SU-DHL-6 (cell line): ENCODE measurements at regions not wholly inside any gene's neighbourhood (a gene's known extent, or its start where the extent isn't known, plus 50 kb on each side); places are given as distances from the start of the nearest gene placed in this dataset.

Experiments used
- CTCF ChIP-seq: fragments of 200-600 bp; sonication (generic); IDR thresholded peaks from one replicate; pipeline ENCODE4 v1.5.1; 2017; ENCODE audit warnings: antibody characterized with exemption, mild to moderate bottlenecking, low read length, moderate library complexity; ENCODE audit not compliant: insufficient read depth, poor library complexity, severe bottlenecking
- EZH2phosphoT487 ChIP-seq: fragments of 200-600 bp; sonication (generic), shearing (Covaris generic); conservative IDR thresholded peaks from 2 replicates; pipeline ENCODE4 v1.6.1; 2018; ENCODE audit warnings: mild to moderate bottlenecking, antibody characterized with exemption, low read length, moderate library complexity, mixed read lengths

- no peak for TF ChIP-seq CTCF
- no peak for TF ChIP-seq EZH2phosphoT487
Measured at GRCh38 chr14:84670796-84671195, 859.1 kb upstream of the FLRT2 start.
